Endothelial cell of umbilical vein (primary cell): ENCODE measurements at regions not wholly inside any gene's neighbourhood (a gene's known extent, or its start where the extent isn't known, plus 50 kb on each side); places are given as distances from the start of the nearest gene placed in this dataset.

Source experiments
- BruUV-seq: library from RNA; stranded (reverse); fragments of 400-500 nt; replicated peaks from 2 replicates; lab custom pipeline; 2021; lab: Mats Ljungman, UMichigan
- CTCF ChIA-PET: fragments of 300-600, 350-600 bp; sonication (Branson Sonifier 250); formaldehyde crosslinking; loops from one replicate; lab custom pipeline; 2021; ENCODE audit warnings: antibody characterized with exemption, inconsistent platforms; lab: Charles Lee
- POLR2A ChIA-PET: fragments of 300-600, 350-600 bp; sonication (Branson Sonifier 250); formaldehyde crosslinking; loops from one replicate; lab custom pipeline; 2021; ENCODE audit warnings: antibody characterized with exemption, inconsistent platforms; lab: Charles Lee
- DNase-seq: peaks from one replicate; pipeline ENCODE4 v3.0.0-alpha.2; 2011; ENCODE audit warnings: low read depth, low spot score
- FAIRE-seq: peaks from 2 replicates; lab custom pipeline; 2011; peaks lifted over from hg19 to GRCh38; lab: Jason Lieb, UNC
- H2AFZ ChIP-seq: 2 replicates; pipeline ENCODE4 v1.6.0; 2012; ENCODE audit warnings: low read depth, low read length, control low read depth, inconsistent platforms
- H3K27ac ChIP-seq: 2 replicates; pipeline ENCODE4 v1.5.1; 2011; ENCODE audit warnings: low read depth, mild to moderate bottlenecking, control low read depth, low read length, moderate library complexity; ENCODE audit not compliant: insufficient read depth
- H3K27me3 ChIP-seq, 2 experiments: 2 replicates each; pipeline versions ENCODE4 v1.6.0 to v1.6.1; 2011; ENCODE audit warnings: low read length in 2 of 2, mixed read lengths in 1 of 2; ENCODE audit not compliant: control insufficient read depth in 2 of 2, insufficient read depth in 2 of 2
- H3K36me3 ChIP-seq, 2 experiments: 2 replicates in 1 of 2; 3 replicates in 1 of 2; pipeline ENCODE4 v1.5.1; 2011; ENCODE audit warnings: low read length in 2 of 2, mild to moderate bottlenecking in 1 of 2, moderate library complexity in 1 of 2; ENCODE audit not compliant: control insufficient read depth in 2 of 2, insufficient read depth in 2 of 2; ENCODE audit errors: extremely low read depth in 1 of 2
- H3K4me1 ChIP-seq: 3 replicates; pipeline ENCODE4 v1.5.1; 2011; ENCODE audit warnings: mild to moderate bottlenecking, low read length; ENCODE audit not compliant: control insufficient read depth, insufficient read depth; ENCODE audit errors: extremely low read depth
- H3K4me2 ChIP-seq: 2 replicates; pipeline ENCODE4 v1.6.1; 2011; ENCODE audit warnings: low read length, control low read depth, mixed read lengths; ENCODE audit not compliant: insufficient read depth
- H3K4me3 ChIP-seq, 3 experiments: fragments of 200-600 bp in 1 of 3; sonication (generic), shearing (Covaris generic) in 1 of 3; replicated peaks in 1 of 3; 2 replicates each; pipeline ENCODE4 v1.5.1; 2011 to 2016; ENCODE audit warnings: control low read depth in 3 of 3, low read length in 3 of 3, mild to moderate bottlenecking in 2 of 3, inconsistent platforms in 1 of 3, low read depth in 1 of 3, moderate library complexity in 1 of 3; ENCODE audit not compliant: insufficient read depth in 1 of 3
- H3K79me2 ChIP-seq: 2 replicates; pipeline ENCODE4 v1.6.0; 2012; ENCODE audit warnings: low read length, inconsistent platforms; ENCODE audit not compliant: control insufficient read depth, insufficient read depth
- H3K9ac ChIP-seq: replicated peaks from 2 replicates; pipeline ENCODE3; 2011; ENCODE audit warnings: low read length, control low read depth; ENCODE audit not compliant: insufficient read depth; ENCODE audit errors: extremely low read depth
- H3K9me1 ChIP-seq: replicated peaks from 3 replicates; pipeline ENCODE4 v1.6.0; 2011; ENCODE audit warnings: mild to moderate bottlenecking, low read length; ENCODE audit not compliant: control insufficient read depth, insufficient read depth; ENCODE audit errors: extremely low read depth
- H3K9me3 ChIP-seq: replicated peaks from 2 replicates; pipeline ENCODE4 v1.5.1; 2012; ENCODE audit warnings: low read length, inconsistent platforms; ENCODE audit not compliant: control insufficient read depth, insufficient read depth
- H4K20me1 ChIP-seq: replicated peaks from 2 replicates; pipeline ENCODE3; 2011; ENCODE audit warnings: mild to moderate bottlenecking, low read length; ENCODE audit not compliant: control insufficient read depth, insufficient read depth; ENCODE audit errors: extremely low read depth
- CTCF ChIP-seq, 2 donors: IDR thresholded peaks; 1 replicate in 1 of 2; 2 replicates in 1 of 2; pipeline ENCODE4 v1.5.1; 2011; ENCODE audit warnings: low read length in 2 of 2, mild to moderate bottlenecking in 2 of 2, moderate library complexity in 2 of 2, control low read depth in 1 of 2, inconsistent platforms in 1 of 2, low read depth in 1 of 2; ENCODE audit not compliant: insufficient read depth in 1 of 2; ENCODE audit errors: extremely low read depth in 1 of 2
- EZH2 ChIP-seq: IDR thresholded peaks from 2 replicates; pipeline ENCODE4 v1.6.1; 2012; ENCODE audit warnings: borderline replicate concordance, low read depth, mild to moderate bottlenecking, moderate library complexity, low read length, inconsistent platforms; ENCODE audit not compliant: severe bottlenecking
- FOS ChIP-seq: IDR thresholded peaks from 2 replicates; pipeline ENCODE4 v1.6.1; 2011; ENCODE audit warnings: mild to moderate bottlenecking, low read length, moderate library complexity, borderline replicate concordance; ENCODE audit not compliant: insufficient read depth
- GATA2 ChIP-seq: IDR thresholded peaks from 2 replicates; pipeline ENCODE4 v1.7.0; 2011; ENCODE audit warnings: low read depth, mild to moderate bottlenecking, moderate library complexity, mixed read lengths, low read length; ENCODE audit not compliant: insufficient read length, insufficient read depth
- JUN ChIP-seq: IDR thresholded peaks from 2 replicates; pipeline ENCODE4 v1.6.1; 2011; ENCODE audit warnings: borderline replicate concordance, low read depth; ENCODE audit not compliant: insufficient read length, insufficient read depth
- MAX ChIP-seq: IDR thresholded peaks from 2 replicates; pipeline ENCODE4 v1.6.1; 2011; ENCODE audit not compliant: insufficient read depth, insufficient read length
- MYC ChIP-seq: IDR thresholded peaks from one replicate; pipeline ENCODE4 v1.6.1; 2011; ENCODE audit warnings: mild to moderate bottlenecking, low read depth, low read length
- POLR2A ChIP-seq: IDR thresholded peaks from 2 replicates; pipeline ENCODE4 v1.6.1; 2012; ENCODE audit warnings: low read depth, mild to moderate bottlenecking, control low read depth, low read length
- POLR2AphosphoS5 ChIP-seq: IDR thresholded peaks from 2 replicates; pipeline ENCODE4 v1.6.1; 2012; ENCODE audit warnings: low read depth, mild to moderate bottlenecking, control low read depth, low read length, moderate library complexity; ENCODE audit not compliant: insufficient read depth
- dilution Hi-C: fragments of 300-500 bp; cut with MboI; formaldehyde crosslinking; loops from one replicate; pipeline ENCODE4 v1.15.0; 2019; ENCODE audit warnings: low sequenced_read_pairs; ENCODE audit not compliant: extremely low pct_ligation_motif_present
- intact Hi-C: fragments of 100-400 bp; cut with micrococcal nuclease; formaldehyde crosslinking; loops from one replicate; pipeline ENCODE4 v1.10.0; 2022

- no peak overlapping the region for H2AFZ ChIP-seq
- no peak overlapping the region for H3K4me3 ChIP-seq
- no peaks in the 10 kb centered on the region for H3K79me2 ChIP-seq
- H3K9ac ChIP-seq: no peak overlapping the region
- H3K27me3 ChIP-seq: no peaks in the 10 kb centered on the region
- no peak overlapping the region for H3K27ac ChIP-seq
- peaks cover 2% of the 10 kb centered on the region for H3K9me3 ChIP-seq
- H4K20me1 ChIP-seq: no peaks in the 10 kb centered on the region
- FAIRE-seq: no peak
- H3K4me2 ChIP-seq: no peak overlapping the region
- ChIA-PET CTCF (no interaction called here), POLR2A (no interaction called here)
- no peaks in the 10 kb centered on the region for H3K36me3 ChIP-seq
- no peak for TF ChIP-seq POLR2A
- TF ChIP-seq EZH2: no peak
- no peak for TF ChIP-seq CTCF (IDR thresholded peaks at IDR 0.05; ENCODE audit: extremely low read depth in 1 of 2, insufficient read depth in 1 of 2, low read depth in 1 of 2, low read length in 2 of 2)
- no peak for TF ChIP-seq GATA2
- intact Hi-C loops (no loop called here), dilution Hi-C loops (no loop called here)
- H3K4me1 ChIP-seq: no peaks in the 10 kb centered on the region
- no peaks in the 10 kb centered on the region for H3K9me1 ChIP-seq
- DNase-seq: no peak
- no TSS peak for BruUV-seq
These were observed 1205.3 kb upstream of the CDH8 start for GRCh38 chr16:63241497-63242028.

GRCh38 chr16:63239065-63239570 is 1202.9 kb upstream of the CDH8 start:
- no peaks in the 10 kb centered on the region for H3K36me3 ChIP-seq
- H3K9ac ChIP-seq: no peak overlapping the region
- no peaks in the 10 kb centered on the region for H3K4me1 ChIP-seq
- BruUV-seq: no TSS peak
- intact Hi-C loops (no loop called here), dilution Hi-C loops (no loop called here)
- H4K20me1 ChIP-seq: no peaks in the 10 kb centered on the region
- no peaks in the 10 kb centered on the region for H3K79me2 ChIP-seq
- H3K27ac ChIP-seq: no peak overlapping the region
- H3K9me1 ChIP-seq: no peaks in the 10 kb centered on the region
- CTCF ChIA-PET: no interaction called here
- no peak overlapping the region for H3K4me3 ChIP-seq
- FAIRE-seq (no peak), DNase-seq (no peak)
- H2AFZ ChIP-seq: no peak overlapping the region
- POLR2A ChIA-PET: no interaction called here
- no peaks in the 10 kb centered on the region for H3K27me3 ChIP-seq
- H3K4me2 ChIP-seq: no peak overlapping the region
- peaks cover 2% of the 10 kb centered on the region for H3K9me3 ChIP-seq
- TF ChIP-seq EZH2 (no peak), MAX (no peak), CTCF (IDR thresholded peaks at IDR 0.05; ENCODE audit: extremely low read depth in 1 of 2, insufficient read depth in 1 of 2, low read depth in 1 of 2, low read length in 2 of 2) (no peak), GATA2 (no peak), JUN (no peak), POLR2AphosphoS5 (no peak), FOS (no peak), MYC (no peak), POLR2A (no peak)
